GM19328 (cell line): ENCODE measurements at regions not wholly inside any gene's neighbourhood (a gene's known extent, or its start where the extent isn't known, plus 50 kb on each side); places are given as distances from the start of the nearest gene placed in this dataset.
"Not testable (repeated sequence)": the region's sequence is repeated elsewhere in the genome, so short reads cannot be mapped to it uniquely, and the experiment has no call there.

Source experiments
- ATAC-seq: cut with Tn5 transposase; IDR thresholded peaks from one replicate; pipeline ENCODE4 v1.9.1; 2021; ENCODE audit warnings: mild to moderate bottlenecking, moderate library complexity; ENCODE audit not compliant: unreplicated experiment

GRCh38 chr14:88929656-88930436 is 105.4 kb downstream of the TTC8 start:
- no peak for ATAC-seq

GRCh38 chr14:88931321-88932110 is 107.1 kb downstream of the TTC8 start:
- ATAC-seq = no peak

DNA sequence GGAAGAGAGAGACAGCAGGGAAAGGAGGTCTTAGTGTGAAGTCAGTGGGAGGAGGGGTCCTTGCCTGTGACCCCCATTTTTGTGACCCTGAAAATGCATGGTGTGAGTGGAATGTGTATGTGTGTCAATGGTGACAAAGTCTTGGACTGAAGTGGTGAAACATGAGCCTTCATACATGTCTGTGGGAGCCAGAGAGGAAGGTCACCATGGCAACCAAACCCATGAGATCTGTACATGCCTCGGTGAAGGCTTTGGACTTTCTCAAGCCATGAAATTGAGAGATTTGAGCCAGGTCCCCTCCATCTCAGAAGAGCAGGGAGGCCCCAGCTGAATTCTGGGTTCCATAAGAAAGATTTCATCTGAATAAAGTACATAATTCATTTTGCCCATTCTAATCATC is 108.7 kb downstream of the TTC8 start:
- no peak for ATAC-seq

- no peak for ATAC-seq
Observed at GRCh38 chr14:88934351-88934806, 109.9 kb downstream of the TTC8 start.

DNA sequence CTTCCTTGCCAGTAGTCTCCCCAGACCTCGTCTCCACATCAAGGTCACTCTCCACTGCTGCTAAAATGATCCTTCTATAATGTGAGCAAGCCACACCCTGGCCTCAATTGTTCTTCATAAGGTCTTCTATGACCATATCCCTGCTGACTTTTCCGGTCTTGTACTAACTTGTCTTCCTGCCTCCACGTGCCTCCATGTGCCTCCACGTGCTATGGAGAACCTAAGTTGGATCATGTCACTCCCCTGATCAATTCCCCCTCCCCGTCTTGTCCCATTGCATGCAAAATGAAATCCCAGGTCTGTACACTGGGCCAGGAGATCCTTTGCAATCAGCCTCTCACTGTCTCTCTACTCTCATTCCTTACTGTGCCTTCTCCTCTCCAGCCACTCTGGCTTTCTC is 110.6 kb downstream of the TTC8 start:
- no peak for ATAC-seq

DNA sequence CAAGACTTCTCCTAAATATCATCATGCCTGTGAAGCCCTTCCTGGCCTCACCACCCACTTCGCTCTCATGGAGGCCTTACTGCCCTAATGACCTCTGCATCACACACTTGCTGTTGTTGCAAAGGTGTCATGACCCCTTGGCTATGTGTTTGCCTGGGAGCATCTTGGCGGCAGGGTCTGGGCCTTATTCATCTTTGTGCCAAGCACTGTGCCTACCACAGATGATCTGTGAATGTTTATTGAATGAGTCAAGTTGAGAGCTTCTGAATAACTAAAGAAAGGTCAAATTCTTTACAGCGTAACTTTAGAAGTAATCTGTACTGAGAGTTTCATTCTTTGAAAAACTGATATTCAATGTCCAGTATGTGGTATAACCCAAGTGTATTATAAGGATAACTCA is 113.3 kb downstream of the TTC8 start:
- ATAC-seq = no peak

GRCh38 chr14:88940671-88941070 is 116.2 kb downstream of the TTC8 start:
- ATAC-seq = no peak

DNA sequence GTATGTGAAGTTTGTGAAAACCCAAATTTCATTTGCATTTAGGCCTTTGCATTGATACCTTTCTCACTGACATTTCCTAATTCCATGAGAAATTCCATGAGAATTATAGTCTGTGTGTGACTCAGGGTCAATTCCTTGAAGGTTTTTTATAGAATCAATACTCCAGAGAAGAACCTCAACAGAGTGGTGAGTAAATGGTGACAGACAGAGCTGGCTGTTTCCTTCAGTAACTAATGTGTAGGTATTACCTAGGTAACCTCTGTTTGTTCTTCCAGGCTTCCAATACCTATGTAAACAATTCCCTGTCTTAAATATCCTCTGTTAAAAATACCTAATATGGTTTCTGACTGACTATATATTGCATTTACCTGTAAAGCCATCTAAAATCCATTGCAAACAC is 117.0 kb downstream of the TTC8 start:
- no peak for ATAC-seq

DNA sequence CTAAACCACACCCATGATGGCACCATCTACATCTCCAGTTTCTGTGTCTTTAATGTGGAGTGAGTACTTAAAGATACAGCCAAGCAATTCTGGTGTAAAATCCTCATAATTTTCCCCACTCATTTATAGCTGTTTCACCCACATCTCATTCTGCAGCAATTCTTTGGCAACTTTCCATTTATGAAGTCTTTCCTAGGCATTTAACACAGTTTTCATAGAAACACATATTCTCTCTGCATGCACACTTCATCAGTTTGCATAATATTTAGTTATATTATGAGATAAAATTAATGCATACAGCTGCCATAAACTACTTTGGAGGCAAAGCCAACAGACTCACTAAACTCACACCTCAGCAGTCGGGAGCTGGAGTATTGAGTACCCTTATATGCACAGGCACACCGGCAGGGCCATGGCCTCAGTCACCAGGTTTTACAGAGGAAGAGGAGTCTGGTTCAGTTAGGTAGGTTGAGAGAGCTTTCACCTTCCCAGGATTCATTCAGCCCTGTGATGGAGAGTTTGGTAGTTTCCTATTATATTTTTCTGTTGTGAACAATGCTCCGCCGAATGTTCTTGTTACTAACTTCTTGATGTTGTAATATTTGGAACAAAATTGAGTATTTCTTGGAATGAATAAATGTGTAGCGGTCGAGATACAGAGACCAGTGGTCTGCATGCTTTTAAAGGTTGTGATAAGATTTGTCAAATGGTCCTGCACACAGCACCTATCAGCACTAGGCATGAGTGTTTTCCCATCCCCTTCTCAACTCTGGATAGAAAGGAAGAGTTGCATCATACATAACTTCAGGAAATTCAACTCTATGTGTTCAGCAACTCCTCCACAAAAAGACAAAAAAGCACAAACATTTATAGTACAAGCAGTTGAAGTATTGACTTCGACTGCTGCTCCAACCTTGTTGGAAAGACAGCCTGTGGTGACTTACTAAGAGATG is 123.5 kb downstream of the TTC8 start:
- no peak for ATAC-seq

DNA sequence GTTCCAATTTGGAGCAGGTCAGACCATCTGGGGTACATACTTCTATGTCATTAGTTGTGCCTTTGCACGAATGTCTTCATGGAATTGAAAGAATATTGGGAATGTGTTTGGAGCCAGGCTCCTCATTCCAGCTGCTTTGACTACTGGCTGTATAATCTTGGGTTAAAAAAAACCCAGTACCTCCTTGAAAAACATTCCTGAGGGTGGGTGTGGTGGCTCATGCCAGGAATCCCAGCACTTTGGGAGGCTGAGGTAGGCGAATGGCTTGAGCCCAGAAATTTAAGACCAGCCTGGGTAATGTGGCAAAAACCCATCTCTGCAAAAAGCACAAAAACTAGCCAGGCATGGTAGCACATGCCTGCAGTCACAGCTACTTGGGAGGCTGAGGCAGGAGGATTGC is 125.6 kb downstream of the TTC8 start:
- no peak for ATAC-seq

GRCh38 chr14:88951370-88951769 is 126.9 kb downstream of the TTC8 start:
- ATAC-seq = no peak

DNA sequence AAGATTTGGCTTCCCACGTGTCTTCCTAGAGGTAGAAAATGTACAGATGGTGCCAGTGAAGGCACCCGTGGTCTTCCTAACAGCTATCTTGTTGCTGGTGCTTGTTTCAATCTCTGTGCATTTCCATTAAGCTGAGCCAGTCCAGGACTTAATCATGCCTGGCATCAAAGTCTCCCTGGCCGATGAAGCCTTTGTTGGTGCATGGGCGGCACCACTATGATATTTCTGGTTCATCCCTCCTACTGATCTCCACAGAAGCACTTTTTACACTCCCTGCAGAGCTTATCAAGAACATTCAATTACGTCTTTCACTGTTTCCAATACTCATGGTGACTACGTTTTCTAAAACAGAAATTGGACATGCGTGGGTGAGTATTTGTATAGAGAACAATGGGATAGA is 128.4 kb downstream of the TTC8 start:
- ATAC-seq = no peak

DNA sequence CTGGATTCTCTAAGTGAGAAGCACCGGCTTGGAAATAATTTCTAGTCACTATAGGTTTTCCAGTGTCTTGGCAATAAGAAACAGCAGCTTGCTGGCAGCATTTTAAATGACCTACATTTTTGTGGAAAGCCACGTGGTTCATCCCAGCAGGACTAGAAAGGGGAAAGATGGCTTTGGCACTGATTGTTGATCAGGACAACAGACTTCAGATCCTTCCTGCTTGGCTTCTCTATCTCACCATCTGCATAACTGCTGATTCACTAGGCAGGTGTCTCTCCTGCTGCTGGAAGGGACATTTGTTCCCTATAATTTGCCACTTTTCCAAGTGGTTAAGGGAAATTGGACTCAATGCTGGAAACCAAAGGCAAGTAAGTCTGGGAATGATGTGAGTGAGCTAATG is 131.0 kb downstream of the TTC8 start:
- no peak for ATAC-seq

- ATAC-seq = no peak
Observed at GRCh38 chr14:88960496-88960895, 136.0 kb downstream of the TTC8 start.

DNA sequence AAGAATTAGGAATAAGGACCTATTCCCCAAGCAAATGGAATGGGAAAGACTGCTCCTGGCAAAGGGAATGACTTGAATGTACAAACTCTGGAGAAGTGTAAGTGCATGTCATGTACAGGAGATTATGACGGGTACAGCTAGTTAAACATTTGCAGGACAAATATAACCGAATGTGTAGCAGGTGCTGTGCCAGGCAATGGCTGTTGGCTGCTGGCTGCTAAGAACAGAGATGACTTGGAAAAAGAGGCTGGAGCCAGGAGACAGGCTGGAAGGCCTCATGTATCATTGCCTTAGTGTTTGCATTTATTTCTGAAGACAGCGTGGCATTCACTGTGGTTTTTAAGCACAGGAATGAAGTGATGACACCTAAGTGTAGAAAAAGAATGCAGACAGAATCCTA is 136.8 kb downstream of the TTC8 start:
- no peak for ATAC-seq

GRCh38 chr14:88962356-88962755 is 137.9 kb downstream of the TTC8 start:
- ATAC-seq = no peak

DNA sequence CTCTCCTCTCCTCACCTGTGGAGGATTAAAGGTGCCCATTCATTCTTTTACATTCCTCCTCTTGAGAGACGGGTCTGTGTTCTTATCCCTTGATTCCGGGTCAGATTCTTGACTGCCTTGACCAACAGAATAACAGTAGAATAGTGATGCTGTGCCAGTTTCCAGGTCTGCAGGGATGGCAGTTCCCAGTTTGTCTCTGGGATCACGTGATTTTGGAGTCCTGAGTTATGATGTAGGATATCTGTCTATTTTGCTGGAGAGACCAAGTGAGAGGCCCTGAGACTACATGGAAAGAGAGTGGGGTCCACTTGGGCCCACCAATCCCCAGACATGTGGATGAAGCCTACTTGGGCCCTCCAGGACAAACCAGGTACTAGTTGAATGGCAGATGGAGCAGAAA is 142.8 kb downstream of the TTC8 start:
- no peak for ATAC-seq

- ATAC-seq = no peak
Observed at GRCh38 chr14:88975043-88975830, 150.8 kb downstream of the TTC8 start.

GRCh38 chr14:88975926-88976325 is 151.5 kb downstream of the TTC8 start:
- ATAC-seq = no peak

DNA sequence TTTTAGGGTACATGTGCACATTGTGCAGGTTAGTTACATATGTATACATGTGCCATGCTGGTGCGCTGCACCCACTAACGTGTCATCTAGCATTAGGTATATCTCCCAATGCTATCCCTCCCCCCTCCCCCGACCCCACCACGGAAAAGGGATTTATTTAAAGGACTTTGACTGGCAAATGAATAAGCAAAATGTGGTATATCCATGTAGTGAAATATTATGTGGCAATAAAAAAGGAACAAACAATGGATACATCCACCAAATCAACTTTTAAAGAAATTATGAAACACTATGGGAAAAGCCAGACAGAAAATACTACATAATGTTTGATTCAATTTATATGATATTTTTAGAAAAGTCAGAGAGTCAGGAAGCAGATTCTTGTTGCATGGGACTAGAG is 156.5 kb downstream of the TTC8 start:
- not testable (repeated sequence) for ATAC-seq
